Panc1 (cell line): ENCODE measurements at regions not wholly inside any gene's neighbourhood (a gene's known extent, or its start where the extent isn't known, plus 50 kb on each side); places are given as distances from the start of the nearest gene placed in this dataset.
"Not testable (repeated sequence)": the region's sequence is repeated elsewhere in the genome, so short reads cannot be mapped to it uniquely, and the experiment has no call there.

Experiments
- ATAC-seq: fragments of 200-7000 bp; cut with Tn5 transposase; 2 replicates; pipeline ENCODE4 v1.9.1; 2020; ENCODE audit warnings: mild to moderate bottlenecking, moderate library complexity
- BruUV-seq: library from RNA; stranded (reverse); fragments of 400-500 nt; replicated peaks from 2 replicates; lab custom pipeline; 2021; lab: Mats Ljungman, UMichigan
- CTCF ChIA-PET: fragments of 300-600 bp; sonication (Branson Sonifier 250); formaldehyde crosslinking; loops from one replicate; lab custom pipeline; 2022; ENCODE audit warnings: antibody characterized with exemption; lab: Charles Lee
- POLR2A ChIA-PET: fragments of 300-600 bp; sonication (Branson Sonifier 250); formaldehyde crosslinking; loops from one replicate; lab custom pipeline; 2022; ENCODE audit warnings: antibody characterized with exemption; lab: Charles Lee
- DNase-seq: peaks from one replicate; pipeline ENCODE4 v3.0.0-alpha.2; 2010; ENCODE audit warnings: low read depth, low spot score
- H3K27ac ChIP-seq: 2 replicates; pipeline ENCODE4 v1.5.1; 2011; ENCODE audit warnings: mild to moderate bottlenecking, low read length, inconsistent platforms
- H3K27me3 ChIP-seq: fragments of 200-500 bp; sonication (Bioruptor generic); 2 replicates; pipeline ENCODE4 v1.6.0; 2014; ENCODE audit warnings: low read length, inconsistent platforms; ENCODE audit not compliant: control insufficient read depth, insufficient read depth
- H3K36me3 ChIP-seq: fragments of 200-500 bp; sonication (Bioruptor generic); 2 replicates; pipeline ENCODE4 v1.5.1; 2014; ENCODE audit warnings: inconsistent platforms, mild to moderate bottlenecking, low read length, moderate library complexity; ENCODE audit not compliant: control insufficient read depth, insufficient read depth
- H3K4me1 ChIP-seq: 2 replicates; pipeline ENCODE4 v1.5.1; 2011; ENCODE audit warnings: inconsistent platforms, mild to moderate bottlenecking, low read length, moderate library complexity; ENCODE audit not compliant: control insufficient read depth, insufficient read depth
- H3K4me3 ChIP-seq, 2 experiments: 2 replicates each; pipeline ENCODE4 v1.5.1; 2011 to 2012; ENCODE audit warnings: low read depth in 2 of 2, low read length in 2 of 2, mild to moderate bottlenecking in 2 of 2, inconsistent platforms in 1 of 2, moderate library complexity in 1 of 2
- H3K9me3 ChIP-seq: fragments of 200-500 bp; sonication (Bioruptor generic); 2 replicates; pipeline ENCODE4 v1.5.1; 2014; ENCODE audit warnings: low read depth, mild to moderate bottlenecking, inconsistent platforms, low read length, moderate library complexity; ENCODE audit not compliant: control insufficient read depth, insufficient read depth
- CTCF ChIP-seq: fragments of 450-650 bp; IDR thresholded peaks from 2 replicates; pipeline ENCODE4 v1.5.1; 2017; ENCODE audit warnings: mild to moderate bottlenecking
- POLR2AphosphoS5 ChIP-seq: IDR thresholded peaks from 2 replicates; pipeline ENCODE4 v1.6.1; 2012; ENCODE audit warnings: mild to moderate bottlenecking, low read depth, low read length, moderate library complexity
- REST ChIP-seq, 2 experiments: IDR thresholded peaks; 2 replicates each; pipeline ENCODE4 v1.6.1; 2011 to 2012; ENCODE audit warnings: low read depth in 2 of 2, control low read depth in 1 of 2, low read length in 1 of 2, mild to moderate bottlenecking in 1 of 2, moderate library complexity in 1 of 2; ENCODE audit not compliant: insufficient read depth in 1 of 2
- SIN3A ChIP-seq: IDR thresholded peaks from 2 replicates; pipeline ENCODE4 v1.6.1; 2012; ENCODE audit warnings: low read depth, mild to moderate bottlenecking, low read length, moderate library complexity, borderline replicate concordance; ENCODE audit not compliant: insufficient read depth
- TCF7L2 ChIP-seq: IDR thresholded peaks from 2 replicates; pipeline ENCODE4 v1.6.1; 2011; ENCODE audit warnings: mild to moderate bottlenecking, low read depth, low read length, inconsistent platforms
- in situ Hi-C: cut with HindIII; loops from 2 replicates; pipeline ENCODE4 v1.10.0; 2016; ENCODE audit warnings: low sequenced_read_pairs, low pct_unique_long_range_greater_than_20kb
- intact Hi-C: fragments of 100-400 bp; cut with micrococcal nuclease; formaldehyde crosslinking; loops from one replicate; pipeline ENCODE4 v1.10.0; 2022; ENCODE audit not compliant: unreplicated experiment

DNA sequence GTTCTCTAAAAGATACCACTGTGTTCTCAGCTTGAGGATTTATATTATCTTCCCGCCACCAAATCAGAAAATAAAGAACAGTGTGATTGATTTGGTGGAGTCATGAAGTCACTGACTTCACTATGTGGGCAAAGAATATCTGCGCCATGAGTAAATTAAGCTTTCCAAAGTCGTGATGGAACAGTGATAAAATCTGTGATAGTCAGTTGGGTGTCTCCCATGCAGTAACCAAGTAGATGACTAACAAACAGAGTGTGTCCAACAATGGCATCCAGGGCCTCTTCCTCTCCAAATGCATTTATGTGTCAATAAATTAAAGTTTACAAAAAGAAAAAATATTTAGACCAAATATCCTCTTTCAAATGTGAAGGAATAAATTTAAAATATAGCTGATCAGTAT is 87.0 kb upstream of the DST start:
- TF ChIP-seq SIN3A = no peak
- TF ChIP-seq POLR2AphosphoS5 = no peak
- TF ChIP-seq CTCF = no peak
- no peak for TF ChIP-seq REST (IDR thresholded peaks at IDR 0.05; ENCODE audit: insufficient read depth in 1 of 2, low read depth in 2 of 2, low read length in 1 of 2)
- no peak for TF ChIP-seq TCF7L2
- no TSS peak for BruUV-seq
- CTCF ChIA-PET = interaction anchor here (0.6 kb wide), 1 partner anchor 215 kb away, joined by 3 read pairs; no protein-coding TSS in a partner anchor
- peak; percentile 76 for DNase-seq
- Histone ChIP-seq H3K27ac (peak overlapping the region; percentile 91), H3K4me1 (peaks cover 94% of the 10 kb centered on the region), H3K36me3 (no peaks in the 10 kb centered on the region; the same call in 1 of the 2 replicates), H3K9me3 (no peaks in the 10 kb centered on the region), H3K4me3 (no peak overlapping the region), H3K27me3 (no peaks in the 10 kb centered on the region)
- intact Hi-C loops (no loop called here), in situ Hi-C loops (no loop called here)
- POLR2A ChIA-PET = interaction anchor here (0.5 kb wide), 1 partner anchor 27 kb away, joined by 4 read pairs; no protein-coding TSS in a partner anchor
- ATAC-seq = peak; percentile 42; the same call in 1 of the 2 replicates

GRCh38 chr6:56729166-56729565 is 86.5 kb upstream of the DST start:
- H3K27me3 ChIP-seq, H3K4me3 ChIP-seq, H3K36me3 ChIP-seq, H3K9me3 ChIP-seq, intact Hi-C loops, BruUV-seq, in situ Hi-C loops, DNase-seq, ATAC-seq: not testable (repeated sequence)
- CTCF ChIA-PET = interaction anchor here (0.6 kb wide), 1 partner anchor 132 kb away, joined by 3 read pairs; no protein-coding TSS in a partner anchor
- H3K27ac ChIP-seq = peak overlapping the region; percentile 91
- POLR2A ChIA-PET = interaction anchor here (0.6 kb wide), 1 partner anchor 135 kb away, joined by 3 read pairs; no protein-coding TSS in a partner anchor
- H3K4me1 ChIP-seq = peaks cover 99% of the 10 kb centered on the region

DNA sequence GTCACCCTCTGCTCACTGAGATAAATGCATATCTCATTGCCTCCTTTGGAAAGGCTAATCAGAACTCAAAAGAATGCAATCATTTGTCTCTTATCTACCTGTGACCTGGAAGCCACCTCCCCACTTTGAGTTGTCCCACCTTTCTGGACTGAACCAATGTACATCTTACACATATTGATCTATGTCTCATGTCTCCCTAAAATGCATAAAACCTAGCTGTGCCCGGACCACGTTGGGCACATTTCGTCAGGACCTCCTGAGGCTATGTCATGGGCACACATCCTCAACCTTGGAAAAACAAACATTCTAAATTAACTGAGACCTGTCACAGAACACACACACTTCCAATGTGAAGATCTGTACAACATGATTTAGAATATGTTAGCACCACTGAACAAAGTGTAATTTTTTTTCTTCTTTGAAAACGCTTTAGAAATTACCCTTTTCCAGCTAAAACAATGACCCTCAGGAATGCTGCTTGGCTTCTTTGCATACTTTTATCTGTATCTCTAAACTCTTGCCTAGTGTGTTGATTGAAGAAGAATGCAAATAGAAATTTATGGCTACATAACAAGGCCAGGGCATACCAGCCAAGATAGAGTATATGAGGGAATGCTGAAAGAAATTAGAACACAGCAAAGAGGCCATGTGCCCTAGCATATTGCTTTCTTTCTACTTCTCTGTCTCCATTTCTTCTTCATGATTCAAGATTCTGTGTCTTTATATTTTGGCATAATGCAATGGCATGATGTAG is 84.6 kb upstream of the DST start:
- ATAC-seq (no peak), DNase-seq (no peak)
- intact Hi-C loops (no loop called here), in situ Hi-C loops (no loop called here)
- H3K4me1 ChIP-seq = peaks cover 87% of the 10 kb centered on the region
- H3K27ac ChIP-seq = peak overlapping the region; percentile 91
- POLR2A ChIA-PET = no interaction called here
- CTCF ChIA-PET = no interaction called here
- H3K9me3 ChIP-seq = no peaks in the 10 kb centered on the region
- no TSS peak for BruUV-seq
- H3K27me3 ChIP-seq = no peaks in the 10 kb centered on the region
- no peak for TF ChIP-seq REST (IDR thresholded peaks at IDR 0.05; ENCODE audit: insufficient read depth in 1 of 2, low read depth in 2 of 2, low read length in 1 of 2)
- TF ChIP-seq SIN3A = no peak
- 0 out of 2 replicates have a peak, but pooled peaks have one; percentile 38 for TF ChIP-seq TCF7L2
- H3K4me3 ChIP-seq = no peak overlapping the region
- no peaks in the 10 kb centered on the region; the same call in 1 of the 2 replicates for H3K36me3 ChIP-seq
